GM10266 (cell line): ENCODE measurements at regions not wholly inside any gene's neighbourhood (a gene's known extent, or its start where the extent isn't known, plus 50 kb on each side); places are given as distances from the start of the nearest gene placed in this dataset.
A peak's percentile ranks its signal among the peaks of the same experiment; 100 is the strongest.

Source experiments
- DNase-seq: peaks from one replicate; pipeline ENCODE4 v3.0.0; 2012; ENCODE audit errors: extremely low spot score
- CTCF ChIP-seq: IDR thresholded peaks from 2 replicates; pipeline ENCODE4 v1.5.1; 2012; ENCODE audit warnings: mild to moderate bottlenecking, low read depth; ENCODE audit not compliant: control insufficient read depth, insufficient read depth; ENCODE audit errors: missing control alignments

GRCh38 chr6:149203509-149203908 lies 114.0 kb upstream of the TAB2 start:
- no peak for TF ChIP-seq CTCF
- DNase-seq, result no peak

GRCh38 chr6:149208134-149208601 lies 109.3 kb upstream of the TAB2 start:
- no peak for TF ChIP-seq CTCF
- no peak for DNase-seq

GRCh38 chr6:149209871-149210775 lies 107.4 kb upstream of the TAB2 start:
- DNase-seq, result no peak

GRCh38 chr6:149211046-149211571 lies 106.4 kb upstream of the TAB2 start:
- peak; percentile 28 for DNase-seq
- TF ChIP-seq CTCF, result no peak

More at GRCh38 chr6:149209871-149210775, 107.4 kb upstream of the TAB2 start:
- no peak for TF ChIP-seq CTCF

GRCh38 chr6:149212206-149212605 lies 105.3 kb upstream of the TAB2 start:
- no peak for DNase-seq
- TF ChIP-seq CTCF, result no peak

- peak; percentile 40 for DNase-seq
- TF ChIP-seq CTCF, result no peak
Measured at GRCh38 chr6:149212892-149213801, 104.4 kb upstream of the TAB2 start.
